ENCODE measurements at regions not wholly inside any gene's neighbourhood (a gene's known extent, or its start where the extent isn't known, plus 50 kb on each side); places are given as distances from the start of the nearest gene placed in this dataset.

DNA sequence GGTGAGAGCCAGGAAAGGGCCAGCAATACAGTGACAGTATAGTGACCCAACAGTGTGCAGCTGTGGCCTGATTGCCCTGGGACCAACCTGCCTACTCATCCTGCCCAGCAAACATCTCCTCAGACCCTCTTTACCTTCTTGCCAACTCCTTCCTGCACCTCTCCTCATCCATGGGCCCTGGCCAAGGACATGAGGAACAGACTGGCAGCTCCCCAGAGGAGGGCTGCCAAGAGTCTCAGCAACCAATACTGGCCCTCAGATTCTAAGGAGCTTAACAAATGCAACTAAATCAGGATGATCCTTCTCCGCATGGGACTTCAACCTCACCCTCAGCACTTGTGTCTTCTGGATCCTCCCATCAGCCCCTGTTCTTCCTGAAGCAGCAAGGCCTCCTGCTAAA is 77.0 kb downstream of the RPL27A start:
- Mint-ChIP-seq H3K27ac (ENCODE audit: unreplicated experiment) (no peak overlapping the region), H3K36me3 (ENCODE audit: insufficient read depth, unreplicated experiment) (no peaks in the 10 kb centered on the region), H3K4me1 (ENCODE audit: low read depth, unreplicated experiment) (peaks cover 29% of the 10 kb centered on the region), H3K27me3 (ENCODE audit: unreplicated experiment) (no peaks in the 10 kb centered on the region), H3K4me3 (ENCODE audit: low read depth, unreplicated experiment) (no peak overlapping the region), H3K9me3 (ENCODE audit: low read depth, unreplicated experiment) (no peaks in the 10 kb centered on the region)
- DNase-seq, result no peak
- no TSS peak for BruUV-seq (replicated peaks)
- intact Hi-C loops (cut with micrococcal nuclease; ENCODE audit: unreplicated experiment), result no loop called here
- CTCF ChIA-PET, result interaction anchor here (1.2 kb wide), 1 partner anchor 10 kb away, joined by 3 read pairs; no protein-coding TSS in a partner anchor
- TF ChIP-seq, protein P1, sequence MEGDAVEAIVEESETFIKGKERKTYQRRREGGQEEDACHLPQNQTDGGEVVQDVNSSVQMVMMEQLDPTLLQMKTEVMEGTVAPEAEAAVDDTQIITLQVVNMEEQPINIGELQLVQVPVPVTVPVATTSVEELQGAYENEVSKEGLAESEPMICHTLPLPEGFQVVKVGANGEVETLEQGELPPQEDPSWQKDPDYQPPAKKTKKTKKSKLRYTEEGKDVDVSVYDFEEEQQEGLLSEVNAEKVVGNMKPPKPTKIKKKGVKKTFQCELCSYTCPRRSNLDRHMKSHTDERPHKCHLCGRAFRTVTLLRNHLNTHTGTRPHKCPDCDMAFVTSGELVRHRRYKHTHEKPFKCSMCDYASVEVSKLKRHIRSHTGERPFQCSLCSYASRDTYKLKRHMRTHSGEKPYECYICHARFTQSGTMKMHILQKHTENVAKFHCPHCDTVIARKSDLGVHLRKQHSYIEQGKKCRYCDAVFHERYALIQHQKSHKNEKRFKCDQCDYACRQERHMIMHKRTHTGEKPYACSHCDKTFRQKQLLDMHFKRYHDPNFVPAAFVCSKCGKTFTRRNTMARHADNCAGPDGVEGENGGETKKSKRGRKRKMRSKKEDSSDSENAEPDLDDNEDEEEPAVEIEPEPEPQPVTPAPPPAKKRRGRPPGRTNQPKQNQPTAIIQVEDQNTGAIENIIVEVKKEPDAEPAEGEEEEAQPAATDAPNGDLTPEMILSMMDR (IDR thresholded peaks at IDR 0.05; ENCODE audit: unreplicated experiment), result no peak

DNA sequence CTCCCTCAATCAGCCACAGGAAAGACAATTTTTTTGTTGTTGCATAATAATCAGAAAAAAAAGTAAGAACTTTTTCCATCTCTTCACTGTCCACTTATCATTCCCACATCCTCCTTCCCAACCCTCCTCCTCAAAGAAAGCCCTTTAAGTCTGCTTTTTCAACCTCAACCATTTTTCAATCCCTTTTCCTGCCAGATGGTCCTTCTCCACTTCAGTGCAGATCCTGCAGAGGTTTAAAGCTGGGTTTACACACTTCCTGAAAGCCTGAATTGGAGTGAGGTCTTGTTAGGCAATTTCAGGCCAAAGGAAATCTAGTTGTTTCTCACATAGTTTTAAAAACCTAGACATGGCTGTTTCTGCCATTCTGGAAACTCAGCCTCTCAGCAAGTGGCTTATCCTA is 78.3 kb downstream of the RPL27A start:
- H3K9me3 Mint-ChIP-seq (ENCODE audit: low read depth, unreplicated experiment), result no peaks in the 10 kb centered on the region
- no peaks in the 10 kb centered on the region for H3K27me3 Mint-ChIP-seq (ENCODE audit: unreplicated experiment)
- CTCF ChIA-PET, result interaction anchor here (1.2 kb wide), 1 partner anchor 11 kb away, joined by 3 read pairs; no protein-coding TSS in a partner anchor
- DNase-seq, result no peak
- H3K4me1 Mint-ChIP-seq (ENCODE audit: low read depth, unreplicated experiment), result peaks cover 29% of the 10 kb centered on the region
- no peaks in the 10 kb centered on the region for H3K36me3 Mint-ChIP-seq (ENCODE audit: insufficient read depth, unreplicated experiment)
- no peak overlapping the region for H3K4me3 Mint-ChIP-seq (ENCODE audit: low read depth, unreplicated experiment)
- intact Hi-C loops (cut with micrococcal nuclease; ENCODE audit: unreplicated experiment), result no loop called here
- no peak overlapping the region for H3K27ac Mint-ChIP-seq (ENCODE audit: unreplicated experiment)
- BruUV-seq (replicated peaks), result no TSS peak
- TF ChIP-seq, protein P1 (IDR thresholded peaks at IDR 0.05; ENCODE audit: unreplicated experiment), result no peak

DNA sequence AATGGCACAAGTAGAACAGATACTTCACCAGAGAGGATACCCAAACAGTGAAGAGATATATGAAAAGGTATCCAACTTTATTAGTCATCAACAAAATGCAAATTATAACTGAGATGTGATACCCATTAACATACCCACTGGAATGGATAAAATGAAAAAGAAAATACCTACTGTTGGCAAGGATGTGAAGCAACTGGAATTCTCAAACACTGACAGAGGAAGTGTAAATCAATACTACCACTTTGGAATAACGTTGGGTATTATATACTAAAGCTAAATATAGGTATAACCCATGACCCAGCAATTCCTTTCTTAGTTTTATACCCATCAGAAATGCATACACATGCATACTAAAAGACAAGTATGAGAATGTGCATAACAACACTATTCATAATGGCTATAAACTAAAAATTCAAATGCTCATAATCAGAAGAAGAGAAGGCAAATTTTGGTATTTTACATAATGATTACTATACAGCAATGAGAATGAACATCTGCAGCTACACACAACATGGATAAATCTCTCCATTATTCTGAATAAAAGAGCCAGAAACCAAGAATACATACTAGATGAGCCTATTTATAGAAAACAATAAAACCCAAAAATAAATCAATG is 80.6 kb downstream of the RPL27A start:
- no peaks in the 10 kb centered on the region for H3K9me3 Mint-ChIP-seq (ENCODE audit: low read depth, unreplicated experiment)
- H3K4me1 Mint-ChIP-seq (ENCODE audit: low read depth, unreplicated experiment), result peaks cover 21% of the 10 kb centered on the region
- no peaks in the 10 kb centered on the region for H3K27me3 Mint-ChIP-seq (ENCODE audit: unreplicated experiment)
- no peak for DNase-seq
- H3K36me3 Mint-ChIP-seq (ENCODE audit: insufficient read depth, unreplicated experiment), result no peaks in the 10 kb centered on the region
- intact Hi-C loops (cut with micrococcal nuclease; ENCODE audit: unreplicated experiment), result no loop called here
- H3K27ac Mint-ChIP-seq (ENCODE audit: unreplicated experiment), result no peak overlapping the region
- CTCF ChIA-PET, result no interaction called here
- BruUV-seq (replicated peaks), result no TSS peak
- TF ChIP-seq, protein P1 (IDR thresholded peaks at IDR 0.05; ENCODE audit: unreplicated experiment), result no peak
- H3K4me3 Mint-ChIP-seq (ENCODE audit: low read depth, unreplicated experiment), result no peak overlapping the region

DNA sequence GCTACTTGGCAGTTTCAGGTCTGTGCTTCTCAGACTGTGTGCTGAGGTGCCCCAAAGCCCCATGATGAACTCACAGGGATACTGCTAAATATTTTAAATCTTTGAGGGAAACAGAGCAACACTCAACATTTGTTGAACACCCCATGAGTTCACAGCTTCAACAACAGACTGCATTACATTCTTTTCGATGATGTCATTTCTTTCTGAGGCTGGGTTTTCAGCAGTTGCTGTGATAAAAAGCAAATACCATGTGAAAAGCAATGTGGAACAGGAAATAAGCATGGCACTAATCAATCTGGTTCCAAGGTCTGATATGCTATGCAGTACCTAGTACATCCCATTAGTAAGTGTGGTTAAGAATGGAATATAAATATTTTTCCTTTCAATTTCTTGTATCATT is 82.7 kb downstream of the RPL27A start:
- intact Hi-C loops (cut with micrococcal nuclease; ENCODE audit: unreplicated experiment), result loop anchor here (5.0 kb wide), 2 partner anchors 48 to 78 kb away; no protein-coding TSS in a partner anchor
- no peaks in the 10 kb centered on the region for H3K9me3 Mint-ChIP-seq (ENCODE audit: low read depth, unreplicated experiment)
- no peak for DNase-seq
- CTCF ChIA-PET, result no interaction called here
- no peaks in the 10 kb centered on the region for H3K36me3 Mint-ChIP-seq (ENCODE audit: insufficient read depth, unreplicated experiment)
- no peak overlapping the region for H3K4me3 Mint-ChIP-seq (ENCODE audit: low read depth, unreplicated experiment)
- H3K27ac Mint-ChIP-seq (ENCODE audit: unreplicated experiment), result no peak overlapping the region
- no peaks in the 10 kb centered on the region for H3K27me3 Mint-ChIP-seq (ENCODE audit: unreplicated experiment)
- peaks cover 29% of the 10 kb centered on the region for H3K4me1 Mint-ChIP-seq (ENCODE audit: low read depth, unreplicated experiment)
- TF ChIP-seq, protein P1 (IDR thresholded peaks at IDR 0.05; ENCODE audit: unreplicated experiment), result no peak
- BruUV-seq (replicated peaks), result no TSS peak
